ENCODE measurements at regions not wholly inside any gene's neighbourhood (a gene's known extent, or its start where the extent isn't known, plus 50 kb on each side); places are given as distances from the start of the nearest gene placed in this dataset.

- no peak for TF ChIP-seq POLR2A (IDR thresholded peaks at IDR 0.05)
- TF ChIP-seq POLR2AphosphoS5 (IDR thresholded peaks at IDR 0.05): no peak
- no peak for TF ChIP-seq CTCF (IDR thresholded peaks at IDR 0.05)
- TF ChIP-seq EP300 (IDR thresholded peaks at IDR 0.05): no peak
Measured at GRCh38 chr16:48930951-48931553, 321.1 kb upstream of the N4BP1 start.

Measured in suprapubic skin (tissue), 4 donors.